SK-N-SH (cell line): ENCODE measurements at regions not wholly inside any gene's neighbourhood (a gene's known extent, or its start where the extent isn't known, plus 50 kb on each side); places are given as distances from the start of the nearest gene placed in this dataset.

Source experiments
- CTCF ChIA-PET: fragments of 300-600, 350-600 bp; formaldehyde crosslinking; extraction: SDS; loops from one replicate; lab custom pipeline; 2021; lab: Yijun Ruan, JAX
- POLR2A ChIA-PET: fragments of 350-600 bp; sonication (Branson Sonifier 250); formaldehyde crosslinking; extraction: SDS; loops from one replicate; lab custom pipeline; 2020; ENCODE audit warnings: antibody characterized with exemption, inconsistent platforms; lab: Yijun Ruan, JAX
- DNase-seq: peaks from one replicate; pipeline ENCODE4 v3.0.0; 2012
- H2AFZ ChIP-seq: fragments of 200-600 bp; sonication (generic); 2 replicates; pipeline ENCODE4 v1.8.1; 2016; ENCODE audit warnings: antibody characterized with exemption, mild to moderate bottlenecking, low read depth
- H3F3A ChIP-seq: fragments of 200-600 bp; sonication (generic); replicated peaks from 2 replicates; pipeline ENCODE3; 2016; ENCODE audit warnings: antibody characterized with exemption, mild to moderate bottlenecking; ENCODE audit not compliant: insufficient read depth
- H3K27ac ChIP-seq, 2 experiments: fragments of 200-500 bp in 1 of 2; fragments of 200-600 bp in 1 of 2; sonication (Bioruptor generic) in 1 of 2; sonication (generic), shearing (Covaris generic) in 1 of 2; 2 replicates each; pipeline versions ENCODE4 v1.5.1 to v1.6.1; 2014 to 2016; ENCODE audit warnings: low read depth in 2 of 2, inconsistent platforms in 1 of 2, low read length in 1 of 2, mild to moderate bottlenecking in 1 of 2, mixed read lengths in 1 of 2
- H3K27me3 ChIP-seq: fragments of 200-600 bp; sonication (generic), shearing (Covaris generic); 2 replicates; pipeline ENCODE4 v1.6.1; 2016; ENCODE audit warnings: mixed run types; ENCODE audit not compliant: insufficient read depth
- H3K36me3 ChIP-seq, 2 experiments: fragments of 200-500 bp in 1 of 2; fragments of 200-600 bp in 1 of 2; sonication (Bioruptor generic) in 1 of 2; sonication (generic) in 1 of 2; replicated peaks in 1 of 2; 2 replicates each; pipeline versions ENCODE3 to v1.5.1; 2014 to 2016; ENCODE audit warnings: low read length in 1 of 2, mild to moderate bottlenecking in 1 of 2; ENCODE audit not compliant: insufficient read depth in 2 of 2, control insufficient read depth in 1 of 2
- H3K4me1 ChIP-seq, 2 experiments: fragments of 200-500 bp in 1 of 2; fragments of 200-600 bp in 1 of 2; sonication (Bioruptor generic) in 1 of 2; sonication (generic), shearing (Covaris generic) in 1 of 2; 2 replicates each; pipeline versions ENCODE4 v1.5.1 to v1.6.1; 2014 to 2016; ENCODE audit warnings: low read depth in 1 of 2, low read length in 1 of 2, mixed run types in 1 of 2; ENCODE audit not compliant: insufficient read depth in 2 of 2, control insufficient read depth in 1 of 2
- H3K4me2 ChIP-seq: fragments of 200-600 bp; sonication (generic), shearing (Covaris generic); 2 replicates; pipeline ENCODE4 v1.6.1; 2017; ENCODE audit warnings: mixed run types
- H3K4me3 ChIP-seq, 2 experiments: fragments of 200-500 bp in 1 of 2; fragments of 200-600 bp in 1 of 2; sonication (Bioruptor generic) in 1 of 2; sonication (generic), shearing (Covaris generic) in 1 of 2; 2 replicates each; pipeline versions ENCODE4 v1.5.1 to v1.8.1; 2014 to 2016; ENCODE audit warnings: low read depth in 2 of 2, inconsistent platforms in 1 of 2, low read length in 1 of 2, mild to moderate bottlenecking in 1 of 2, mixed read lengths in 1 of 2, moderate library complexity in 1 of 2
- H3K79me2 ChIP-seq: fragments of 200-600 bp; sonication (generic); 2 replicates; pipeline ENCODE4 v1.8.1; 2017; ENCODE audit warnings: mild to moderate bottlenecking; ENCODE audit not compliant: insufficient read depth
- H3K9ac ChIP-seq: fragments of 200-600 bp; sonication (generic); 2 replicates; pipeline ENCODE4 v1.6.1; 2017; ENCODE audit warnings: mixed run types
- H3K9me2 ChIP-seq: fragments of 200-600 bp; sonication (generic); 2 replicates; pipeline ENCODE4 v1.6.1; 2017; ENCODE audit warnings: mixed run types
- H3K9me3 ChIP-seq: fragments of 200-600 bp; sonication (generic); 2 replicates; pipeline ENCODE4 v1.6.1; 2017; ENCODE audit warnings: mixed run types, mild to moderate bottlenecking, moderate library complexity
- H4K20me1 ChIP-seq: fragments of 200-600 bp; sonication (generic); 2 replicates; pipeline ENCODE4 v1.6.1; 2017; ENCODE audit warnings: mild to moderate bottlenecking, mixed run types; ENCODE audit not compliant: insufficient read depth
- CHD2 ChIP-seq: fragments of 150-350 bp; IDR thresholded peaks from 2 replicates; pipeline ENCODE4 v1.6.1; 2018; ENCODE audit warnings: low read length; ENCODE audit not compliant: partially characterized antibody
- EP300 ChIP-seq, 2 experiments: IDR thresholded peaks; 2 replicates each; pipeline versions ENCODE4 v1.4.0 to v1.6.1; 2012; ENCODE audit warnings: borderline replicate concordance in 1 of 2, low read depth in 1 of 2, low read length in 1 of 2
- EZH2phosphoT487 ChIP-seq: fragments of 200-600 bp; sonication (generic); IDR thresholded peaks from 2 replicates; pipeline ENCODE4 v1.6.1; 2017; ENCODE audit warnings: low read depth, mixed run types, mild to moderate bottlenecking, antibody characterized with exemption, moderate library complexity, borderline replicate concordance
- FOSL2 ChIP-seq: IDR thresholded peaks from 2 replicates; pipeline ENCODE4 v1.4.0; 2012; ENCODE audit warnings: low read depth, mild to moderate bottlenecking, moderate library complexity, borderline replicate concordance
- FOXJ3 ChIP-seq: sonication (generic); formaldehyde crosslinking; IDR thresholded peaks from 2 replicates; pipeline ENCODE4 v1.5.1; 2020; ENCODE audit warnings: mild to moderate bottlenecking, missing genetic modification reagents
- GABPA ChIP-seq: IDR thresholded peaks from 2 replicates; pipeline ENCODE4 v1.4.0; 2012; ENCODE audit warnings: low read depth, mild to moderate bottlenecking
- GATA2 ChIP-seq: sonication (generic); formaldehyde crosslinking; IDR thresholded peaks from 2 replicates; pipeline ENCODE4 v1.5.0; 2020; ENCODE audit warnings: mild to moderate bottlenecking, missing genetic modification reagents
- JUND ChIP-seq: IDR thresholded peaks from 2 replicates; pipeline ENCODE4 v1.4.0; 2012
- MEF2A ChIP-seq: IDR thresholded peaks from 2 replicates; pipeline ENCODE4 v1.4.0; 2012; ENCODE audit warnings: low read depth, borderline replicate concordance
- NFIC ChIP-seq: IDR thresholded peaks from 2 replicates; pipeline ENCODE4 v1.4.0; 2012; ENCODE audit warnings: borderline replicate concordance
- NRF1 ChIP-seq: IDR thresholded peaks from 2 replicates; pipeline ENCODE4 v1.6.1; 2012; ENCODE audit warnings: low read depth, mild to moderate bottlenecking, low read length
- PBX3 ChIP-seq: IDR thresholded peaks from 2 replicates; pipeline ENCODE4; 2012
- RCOR1 ChIP-seq: fragments of 150-350 bp; IDR thresholded peaks from 2 replicates; pipeline ENCODE4 v1.6.1; 2017; ENCODE audit warnings: antibody characterized with exemption, low read length
- RXRA ChIP-seq: IDR thresholded peaks from 2 replicates; pipeline ENCODE4 v1.4.0; 2012; ENCODE audit warnings: low read depth, mild to moderate bottlenecking, borderline replicate concordance
- TAF1 ChIP-seq: IDR thresholded peaks from 2 replicates; pipeline ENCODE4 v1.6.1; 2012; ENCODE audit warnings: low read depth, mild to moderate bottlenecking, low read length, moderate library complexity, borderline replicate concordance
- TCF12 ChIP-seq: IDR thresholded peaks from 2 replicates; pipeline ENCODE4 v1.4.0; 2012
- YY1 ChIP-seq: IDR thresholded peaks from 2 replicates; pipeline ENCODE4 v1.4.0; 2012; ENCODE audit warnings: low read depth, mild to moderate bottlenecking
- WGBS: methylation state at CpG from one replicate; pipeline ENCODE4 v1.1.6; 2017; ENCODE audit warnings: low lambda C conversion rate; 5-methylcytosine and 5-hydroxymethylcytosine counted together
- TF ChIP-seq, protein P1 (sequence below): IDR thresholded peaks from 2 replicates; pipeline ENCODE4 v1.4.0; 2012; ENCODE audit warnings: low read depth, borderline replicate concordance
- TF ChIP-seq, protein P2 (sequence below): fragments of 150-350 bp; IDR thresholded peaks from 2 replicates; pipeline ENCODE4 v1.6.1; 2016; ENCODE audit warnings: mild to moderate bottlenecking, low read depth, low read length

DNA sequence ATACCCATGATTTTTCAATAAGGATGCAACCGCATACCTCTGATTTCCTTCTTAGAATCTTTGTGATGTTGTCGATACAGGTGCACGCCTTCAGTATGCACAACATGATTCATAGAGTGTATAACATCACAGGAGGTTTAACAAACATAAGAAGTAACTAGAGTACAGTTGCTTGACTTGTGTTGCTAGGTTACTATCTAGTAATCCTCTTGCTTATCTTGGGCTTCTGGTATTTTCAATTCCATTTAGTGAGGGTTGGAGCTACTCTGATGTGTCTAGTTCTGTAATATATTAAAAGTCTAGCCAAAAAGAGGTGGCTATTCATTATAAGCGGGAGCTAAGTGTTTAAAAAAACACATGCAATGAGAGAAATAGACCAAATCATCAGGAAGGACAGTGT, 85.5 kb upstream of the TENT5A start:
- DNase-seq, result peak; percentile 31

DNA sequence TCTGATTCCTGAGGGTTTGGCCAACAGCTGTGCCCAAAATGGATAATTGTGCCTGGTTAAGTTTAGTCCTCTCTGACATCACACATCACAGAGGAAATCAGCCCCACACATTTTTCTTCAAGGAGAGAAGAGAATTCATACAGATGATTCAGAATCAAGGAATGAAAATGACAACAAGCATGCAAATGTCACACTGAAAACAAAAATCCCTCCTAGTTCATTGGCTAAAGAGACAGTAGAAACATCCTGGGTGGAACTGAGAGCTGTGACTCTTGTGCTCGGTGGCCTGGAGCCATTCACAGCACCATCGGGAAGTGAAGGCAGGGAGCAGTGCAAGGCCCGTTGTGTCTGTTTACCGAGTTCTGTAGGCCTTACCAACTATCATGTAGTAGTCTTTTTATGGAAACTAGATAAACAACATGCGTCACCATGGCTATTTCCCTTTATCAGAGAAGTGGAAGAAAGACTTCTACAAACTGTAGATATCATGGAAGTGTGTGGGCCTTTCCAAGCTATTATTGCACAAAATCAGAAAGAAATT, 81.7 kb upstream of the TENT5A start:
- no peak for TF ChIP-seq EZH2phosphoT487
- TF ChIP-seq, protein P1, sequence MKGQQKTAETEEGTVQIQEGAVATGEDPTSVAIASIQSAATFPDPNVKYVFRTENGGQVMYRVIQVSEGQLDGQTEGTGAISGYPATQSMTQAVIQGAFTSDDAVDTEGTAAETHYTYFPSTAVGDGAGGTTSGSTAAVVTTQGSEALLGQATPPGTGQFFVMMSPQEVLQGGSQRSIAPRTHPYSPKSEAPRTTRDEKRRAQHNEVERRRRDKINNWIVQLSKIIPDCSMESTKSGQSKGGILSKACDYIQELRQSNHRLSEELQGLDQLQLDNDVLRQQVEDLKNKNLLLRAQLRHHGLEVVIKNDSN, result no peak
- TF ChIP-seq TCF12, result peak; percentile 22; the same call in 1 of the 2 replicates
- no peak for TF ChIP-seq CHD2
- TF ChIP-seq NFIC, result no peak
- TF ChIP-seq YY1, result no peak
- TF ChIP-seq NRF1, result no peak
- TF ChIP-seq RXRA, result no peak
- no peak for TF ChIP-seq TAF1
- no peak for TF ChIP-seq MEF2A
- TF ChIP-seq JUND, result peak; percentile 20; the same call in 1 of the 2 replicates
- TF ChIP-seq PBX3, result peak; percentile 23; the same call in 1 of the 2 replicates
- TF ChIP-seq GABPA, result no peak
- TF ChIP-seq FOSL2, result peak; percentile 36; the same call in 1 of the 2 replicates
- TF ChIP-seq, all 33 proteins: peak for 4
- Histone ChIP-seq H3F3A (no peaks in the 10 kb centered on the region), H3K9me3 (no peaks in the 10 kb centered on the region), H3K79me2 (no peaks in the 10 kb centered on the region), H3K4me1 (peaks cover 0 to 10% of the 10 kb centered on the region in 2 experiments; a peak in 2 of 4 replicates), H3K9me2 (no peaks in the 10 kb centered on the region), H3K4me3 (no peak overlapping the region), H3K36me3 (no peaks in the 10 kb centered on the region), H3K27me3 (no peaks in the 10 kb centered on the region), H4K20me1 (no peaks in the 10 kb centered on the region), H3K9ac (no peak overlapping the region), H3K27ac (peak overlapping the region in 1 of 2 experiments; percentile 17; a peak in 1 of 4 replicates), H3K4me2 (no peak overlapping the region), H2AFZ (peak overlapping the region; percentile 50; the same call in 1 of the 2 replicates)
- WGBS, result 95% methylated on average over 5 of the region's 5 CpGs
- DNase-seq, result no peak
- ChIA-PET POLR2A (no interaction called here), CTCF (no interaction called here)

More for the DNA sequence above, 85.5 kb upstream of the TENT5A start:
- Histone ChIP-seq H3K36me3 (no peaks in the 10 kb centered on the region), H3K79me2 (no peaks in the 10 kb centered on the region)
- TF ChIP-seq FOXJ3, result no peak
- peak in 1 of 2 experiments; percentile 31; a peak in 1 of 4 replicates for TF ChIP-seq EP300 (IDR thresholded peaks at IDR 0.05; ENCODE audit: borderline replicate concordance in 1 of 2, low read depth in 1 of 2, low read length in 1 of 2)
- TF ChIP-seq, protein P2, sequence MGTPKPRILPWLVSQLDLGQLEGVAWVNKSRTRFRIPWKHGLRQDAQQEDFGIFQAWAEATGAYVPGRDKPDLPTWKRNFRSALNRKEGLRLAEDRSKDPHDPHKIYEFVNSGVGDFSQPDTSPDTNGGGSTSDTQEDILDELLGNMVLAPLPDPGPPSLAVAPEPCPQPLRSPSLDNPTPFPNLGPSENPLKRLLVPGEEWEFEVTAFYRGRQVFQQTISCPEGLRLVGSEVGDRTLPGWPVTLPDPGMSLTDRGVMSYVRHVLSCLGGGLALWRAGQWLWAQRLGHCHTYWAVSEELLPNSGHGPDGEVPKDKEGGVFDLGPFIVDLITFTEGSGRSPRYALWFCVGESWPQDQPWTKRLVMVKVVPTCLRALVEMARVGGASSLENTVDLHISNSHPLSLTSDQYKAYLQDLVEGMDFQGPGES, result no peak
- TF ChIP-seq GATA2, result peak; percentile 79
- TF ChIP-seq RCOR1, result 0 out of 2 replicates have a peak, but pooled peaks have one; percentile 12
- TF ChIP-seq, all 33 proteins: peak for 3
- H3K4me3 ChIP-seq, result no peak overlapping the region
- no peak overlapping the region for H3K4me2 ChIP-seq
- H3F3A ChIP-seq, result no peaks in the 10 kb centered on the region
- ChIA-PET POLR2A (no interaction called here), CTCF (interaction anchor here (1.1 kb wide), 1 partner anchor 32 kb away, joined by 3 read pairs; no protein-coding TSS in a partner anchor)
- H3K9ac ChIP-seq, result no peak overlapping the region
- no peak overlapping the region for H3K27ac ChIP-seq
- H3K9me3 ChIP-seq, result no peaks in the 10 kb centered on the region
- no peak overlapping the region for H2AFZ ChIP-seq
- 75% methylated on average over 4 of the region's 4 CpGs for WGBS
- no peaks in the 10 kb centered on the region for H3K9me2 ChIP-seq
- no peaks in the 10 kb centered on the region for H4K20me1 ChIP-seq
- H3K4me1 ChIP-seq, result peaks cover 0 to 10% of the 10 kb centered on the region in 2 experiments; a peak in 2 of 4 replicates
- no peaks in the 10 kb centered on the region for H3K27me3 ChIP-seq
